ENCODE measurements at regions not wholly inside any gene's neighbourhood (a gene's known extent, or its start where the extent isn't known, plus 50 kb on each side); places are given as distances from the start of the nearest gene placed in this dataset.
A peak's percentile ranks its signal among the peaks of the same experiment; 100 is the strongest.

DNA sequence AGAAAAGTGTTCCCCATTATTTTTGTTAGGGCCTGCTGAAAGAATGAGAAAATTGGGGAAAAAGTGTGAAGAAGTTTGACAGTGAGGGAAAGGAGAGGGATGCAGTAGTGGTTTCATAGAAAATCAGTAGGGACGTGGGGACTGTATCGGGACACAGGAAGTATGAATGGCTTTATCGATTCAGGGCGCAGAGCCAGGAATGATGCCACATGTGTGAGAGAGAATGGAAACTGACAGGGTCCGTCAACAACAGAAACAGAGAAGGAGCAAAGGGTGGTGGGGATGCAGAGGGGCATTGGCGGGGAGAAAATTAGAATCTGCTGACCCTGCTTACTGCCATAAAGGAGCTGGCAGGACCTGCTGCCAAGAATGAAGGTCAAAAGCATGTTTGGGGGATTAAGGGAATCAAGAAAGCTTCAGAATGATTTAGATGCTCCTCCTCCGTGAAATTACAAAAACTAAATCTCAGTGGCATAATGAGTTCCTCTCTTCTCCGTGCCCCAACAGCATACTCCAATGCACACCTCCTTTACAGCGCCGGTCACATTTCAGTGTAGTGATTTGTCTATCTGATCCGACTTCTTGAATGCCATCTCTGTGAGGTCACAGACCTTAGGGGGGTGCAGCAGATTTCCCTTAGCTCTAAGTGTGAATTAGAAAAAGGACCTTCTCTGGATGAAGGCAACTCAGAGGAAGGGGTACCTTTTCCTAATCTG is 92.6 kb downstream of the EMP1 start:
- no peak for DNase-seq (ENCODE audit: low read depth)

DNA sequence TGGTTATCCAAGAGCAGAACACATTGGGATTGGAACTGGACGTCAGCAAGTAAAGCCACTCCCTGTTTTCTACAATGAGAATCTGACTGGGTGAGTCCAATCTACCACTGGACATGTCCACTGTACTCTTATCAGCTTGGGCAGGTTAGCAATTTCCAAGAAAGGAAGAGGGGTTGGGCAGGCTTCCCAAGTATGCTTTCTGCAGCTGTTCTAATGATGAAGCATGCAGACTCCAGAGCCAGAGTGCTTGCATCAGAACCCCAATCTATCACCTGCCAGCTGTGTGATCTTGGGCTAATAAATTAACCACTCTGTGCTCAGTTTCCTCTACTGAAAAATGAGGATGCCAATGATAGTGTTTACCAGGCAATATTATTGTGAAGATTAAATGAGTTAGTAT is 92.0 kb downstream of the EMP1 start:
- no peak for DNase-seq (ENCODE audit: low read depth)

GRCh38 chr12:13283867-13284266 is 87.3 kb downstream of the EMP1 start:
- DNase-seq (ENCODE audit: low read depth) = no peak

- DNase-seq (ENCODE audit: low read depth) = no peak
These were observed 86.3 kb downstream of the EMP1 start for GRCh38 chr12:13282861-13283260.

DNA sequence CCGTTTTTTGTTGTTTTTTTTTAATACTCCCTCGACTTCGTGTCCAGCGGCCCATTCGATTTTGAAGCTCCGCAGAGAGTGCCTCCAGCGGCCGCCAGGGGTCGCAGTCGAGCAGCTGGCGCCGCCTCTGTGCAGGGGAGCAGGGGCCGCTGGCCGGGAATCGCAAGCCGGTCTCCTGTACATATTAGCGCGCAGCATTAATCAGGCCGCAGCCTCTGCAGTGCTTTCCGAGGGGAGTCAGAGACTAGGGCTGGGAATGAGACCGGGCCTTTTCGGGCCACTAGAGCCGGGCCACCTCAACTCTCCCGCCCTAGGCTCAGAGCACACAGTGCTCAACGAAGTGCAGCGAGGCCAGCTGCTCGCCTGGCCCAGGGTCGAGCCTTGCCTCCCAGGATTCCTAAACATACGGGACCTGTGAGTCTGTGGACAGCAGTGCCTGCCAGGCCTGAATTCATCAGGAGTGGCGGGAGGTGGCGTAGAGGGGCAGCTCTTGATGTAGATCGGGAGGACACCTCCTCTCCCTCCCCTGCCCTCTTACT is 81.8 kb downstream of the EMP1 start:
- peak; percentile 29 for DNase-seq (ENCODE audit: low read depth)

DNA sequence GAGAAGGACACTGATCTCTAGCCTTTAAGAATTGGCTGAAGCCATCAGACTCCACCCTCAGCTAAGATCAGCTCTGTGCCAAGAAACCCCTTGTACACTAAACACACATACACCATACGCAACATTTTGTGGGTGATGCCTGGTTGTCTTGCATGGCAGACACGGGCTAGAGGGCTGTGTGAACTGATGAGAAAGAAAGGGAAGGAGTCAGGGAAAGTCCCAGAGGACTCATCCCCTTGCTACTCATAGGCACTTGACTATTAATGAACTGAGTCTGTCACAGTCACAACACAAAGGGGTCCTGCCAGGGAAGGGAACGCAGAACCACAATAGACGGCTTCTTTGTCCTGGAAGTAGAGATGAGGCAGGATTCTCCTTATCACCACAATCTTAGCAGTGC is 80.8 kb downstream of the EMP1 start:
- no peak for DNase-seq (ENCODE audit: low read depth)

GRCh38 chr12:13275241-13276085 is 78.9 kb downstream of the EMP1 start:
- DNase-seq (ENCODE audit: low read depth) = no peak

DNA sequence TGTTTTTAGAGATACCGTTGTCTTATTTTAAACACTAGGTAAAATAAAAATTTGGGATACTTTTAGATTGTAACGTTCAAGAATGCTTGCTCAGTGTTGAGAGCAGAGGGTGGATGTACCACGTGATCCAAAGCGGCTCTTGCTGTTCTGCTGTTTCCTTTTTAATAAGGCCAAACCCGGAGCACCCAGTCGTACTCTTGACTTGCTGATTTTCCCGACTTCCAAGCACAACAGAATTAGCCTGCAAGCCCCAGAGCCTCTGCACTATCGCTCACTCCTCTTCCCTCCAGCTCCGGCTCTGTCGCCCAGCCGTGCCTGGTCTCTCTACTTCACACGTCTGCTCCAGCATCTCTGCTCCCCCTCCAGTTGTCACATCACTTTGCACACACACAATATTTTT is 77.3 kb downstream of the EMP1 start:
- no peak for DNase-seq (ENCODE audit: low read depth)

DNA sequence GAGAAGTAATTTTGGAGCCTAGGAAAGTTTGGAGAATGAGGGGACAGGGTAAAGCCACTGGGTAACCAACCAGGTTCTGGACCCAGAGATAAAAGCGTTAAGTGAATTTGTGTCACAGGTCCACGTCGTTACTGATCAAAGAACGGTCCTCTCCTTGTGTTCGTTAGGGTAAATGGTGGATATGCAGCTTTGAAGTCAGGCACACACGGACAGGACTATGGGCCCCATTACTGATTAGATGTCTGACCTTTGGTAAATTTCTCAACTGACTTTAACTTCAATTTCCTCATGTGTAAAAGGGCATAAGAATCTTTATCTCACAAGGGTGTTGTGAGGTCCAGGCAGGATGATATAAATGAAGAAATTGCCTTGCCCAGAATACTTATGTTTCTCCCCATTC is 76.6 kb downstream of the EMP1 start:
- DNase-seq (ENCODE audit: low read depth) = no peak

- DNase-seq (ENCODE audit: low read depth) = no peak
These were observed 74.3 kb downstream of the EMP1 start for GRCh38 chr12:13270817-13271216.
